ENCODE measurements at regions not wholly inside any gene's neighbourhood (a gene's known extent, or its start where the extent isn't known, plus 50 kb on each side); places are given as distances from the start of the nearest gene placed in this dataset.

- TF ChIP-seq CTCF (IDR thresholded peaks at IDR 0.05; ENCODE audit: insufficient read depth, low read length): no peak
- no peak for TF ChIP-seq POLR2AphosphoS5 (IDR thresholded peaks at IDR 0.05; ENCODE audit: low read depth)
Observed at GRCh38 chr9:61670616-61671015, 480.8 kb downstream of the SPATA31A7 start.
